ENCODE measurements at regions not wholly inside any gene's neighbourhood (a gene's known extent, or its start where the extent isn't known, plus 50 kb on each side); places are given as distances from the start of the nearest gene placed in this dataset.

DNA sequence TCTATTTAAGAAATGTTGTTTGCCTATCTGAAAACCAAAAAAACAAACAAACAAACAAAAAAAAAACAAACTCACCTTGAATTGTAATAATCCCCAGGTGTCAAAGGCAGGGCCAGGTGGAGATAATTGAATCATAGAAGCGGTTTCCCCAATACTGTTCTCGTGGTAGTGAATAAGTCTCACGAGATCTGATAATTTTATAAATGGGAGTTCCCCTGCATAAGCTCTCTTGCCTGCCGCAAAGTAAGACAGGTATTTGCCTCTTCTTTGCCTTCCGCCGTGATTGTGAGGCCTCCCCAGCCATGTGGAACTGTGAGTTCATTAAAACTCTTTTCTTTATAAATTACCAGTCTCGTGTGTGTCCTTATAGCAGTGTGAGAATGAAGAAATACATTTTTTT is 1180.7 kb upstream of the CRIM1 start:
- H3K4me3 ChIP-seq = no peak overlapping the region
- no peaks in the 10 kb centered on the region for H3F3A ChIP-seq (ENCODE audit: insufficient read depth, low read depth)
- intact Hi-C loops (cut with micrococcal nuclease; ENCODE audit: unreplicated experiment) = no loop called here
- no peaks in the 10 kb centered on the region for H4K20me1 ChIP-seq (ENCODE audit: insufficient read depth)
- no peak for DNase-seq
- H2AFZ ChIP-seq = no peak overlapping the region
- no peaks in the 10 kb centered on the region for H3K9me2 ChIP-seq (ENCODE audit: insufficient read depth)
- no peaks in the 10 kb centered on the region for H3K4me1 ChIP-seq (replicated peaks; ENCODE audit: insufficient read depth)
- no peaks in the 10 kb centered on the region for H3K27me3 ChIP-seq (ENCODE audit: insufficient read depth, low read depth)
- ChIA-PET POLR2A (ENCODE audit: unreplicated experiment) (no interaction called here), CTCF (no interaction called here)
- no peak overlapping the region for H3K4me2 ChIP-seq
- no peaks in the 10 kb centered on the region for H3K79me2 ChIP-seq (ENCODE audit: low read depth)
- no peak overlapping the region for H3K27ac ChIP-seq
- BruUV-seq (replicated peaks) = no TSS peak
- H3K36me3 ChIP-seq (ENCODE audit: low read depth) = no peaks in the 10 kb centered on the region
- no peak for TF ChIP-seq EZH2 (IDR thresholded peaks at IDR 0.05; ENCODE audit: low read depth)
- TF ChIP-seq, protein P1, sequence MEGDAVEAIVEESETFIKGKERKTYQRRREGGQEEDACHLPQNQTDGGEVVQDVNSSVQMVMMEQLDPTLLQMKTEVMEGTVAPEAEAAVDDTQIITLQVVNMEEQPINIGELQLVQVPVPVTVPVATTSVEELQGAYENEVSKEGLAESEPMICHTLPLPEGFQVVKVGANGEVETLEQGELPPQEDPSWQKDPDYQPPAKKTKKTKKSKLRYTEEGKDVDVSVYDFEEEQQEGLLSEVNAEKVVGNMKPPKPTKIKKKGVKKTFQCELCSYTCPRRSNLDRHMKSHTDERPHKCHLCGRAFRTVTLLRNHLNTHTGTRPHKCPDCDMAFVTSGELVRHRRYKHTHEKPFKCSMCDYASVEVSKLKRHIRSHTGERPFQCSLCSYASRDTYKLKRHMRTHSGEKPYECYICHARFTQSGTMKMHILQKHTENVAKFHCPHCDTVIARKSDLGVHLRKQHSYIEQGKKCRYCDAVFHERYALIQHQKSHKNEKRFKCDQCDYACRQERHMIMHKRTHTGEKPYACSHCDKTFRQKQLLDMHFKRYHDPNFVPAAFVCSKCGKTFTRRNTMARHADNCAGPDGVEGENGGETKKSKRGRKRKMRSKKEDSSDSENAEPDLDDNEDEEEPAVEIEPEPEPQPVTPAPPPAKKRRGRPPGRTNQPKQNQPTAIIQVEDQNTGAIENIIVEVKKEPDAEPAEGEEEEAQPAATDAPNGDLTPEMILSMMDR (conservative IDR thresholded peaks at IDR 0.05) = no peak
- no peaks in the 10 kb centered on the region for H3K9me3 ChIP-seq (ENCODE audit: insufficient read depth, low read depth)

DNA sequence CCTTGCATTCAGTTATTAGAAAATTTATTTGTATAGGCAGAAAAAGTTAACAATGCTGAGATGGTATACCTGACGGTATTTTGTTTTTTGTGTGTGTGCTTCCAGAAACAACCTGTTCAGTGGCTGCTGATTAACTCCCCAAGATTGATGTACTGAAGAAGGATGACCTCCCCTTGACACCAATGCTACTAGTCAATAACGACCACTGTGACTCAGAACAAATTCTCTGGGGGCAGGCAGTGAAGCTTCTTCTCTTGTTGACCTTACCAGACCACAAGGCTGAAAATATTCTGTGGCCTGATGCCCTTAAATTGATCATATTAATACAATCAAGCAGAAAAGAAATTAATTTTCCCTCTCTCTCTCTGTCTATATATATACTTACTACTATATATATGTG is 1182.9 kb upstream of the CRIM1 start:
- H3K36me3 ChIP-seq (ENCODE audit: low read depth) = no peaks in the 10 kb centered on the region
- H3K4me3 ChIP-seq = no peak overlapping the region
- no peaks in the 10 kb centered on the region for H3K9me3 ChIP-seq (ENCODE audit: insufficient read depth, low read depth)
- TF ChIP-seq EZH2 (IDR thresholded peaks at IDR 0.05; ENCODE audit: low read depth) = no peak
- DNase-seq = no peak
- no peaks in the 10 kb centered on the region for H4K20me1 ChIP-seq (ENCODE audit: insufficient read depth)
- no peaks in the 10 kb centered on the region for H3K9me2 ChIP-seq (ENCODE audit: insufficient read depth)
- H3F3A ChIP-seq (ENCODE audit: insufficient read depth, low read depth) = no peaks in the 10 kb centered on the region
- H2AFZ ChIP-seq = no peak overlapping the region
- no TSS peak for BruUV-seq (replicated peaks)
- H3K79me2 ChIP-seq (ENCODE audit: low read depth) = no peaks in the 10 kb centered on the region
- intact Hi-C loops (cut with micrococcal nuclease; ENCODE audit: unreplicated experiment) = no loop called here
- H3K27ac ChIP-seq = no peak overlapping the region
- no peak overlapping the region for H3K4me2 ChIP-seq
- no peaks in the 10 kb centered on the region for H3K4me1 ChIP-seq (replicated peaks; ENCODE audit: insufficient read depth)
- ChIA-PET POLR2A (ENCODE audit: unreplicated experiment) (no interaction called here), CTCF (no interaction called here)
- H3K27me3 ChIP-seq (ENCODE audit: insufficient read depth, low read depth) = no peaks in the 10 kb centered on the region

DNA sequence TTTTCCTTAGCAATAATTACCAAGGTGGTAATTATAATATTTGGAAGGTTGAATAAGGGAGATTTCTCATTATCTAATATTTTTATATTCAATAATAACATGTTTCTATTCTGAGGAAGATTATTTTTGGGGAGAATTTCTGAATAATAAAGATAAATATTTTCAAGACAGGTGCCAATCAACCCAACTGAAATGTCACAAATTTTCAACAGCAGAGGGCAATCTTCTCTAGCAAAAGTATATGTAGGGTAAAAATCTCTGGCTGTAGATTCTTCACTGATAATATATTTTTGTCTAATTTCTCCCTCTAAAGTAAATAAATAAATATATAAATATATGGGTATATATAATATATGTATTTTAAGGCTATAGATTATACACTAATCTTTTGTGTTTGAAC is 1187.2 kb upstream of the CRIM1 start:
- Histone ChIP-seq H2AFZ (no peak overlapping the region), H3K79me2 (ENCODE audit: low read depth) (no peaks in the 10 kb centered on the region), H4K20me1 (ENCODE audit: insufficient read depth) (no peaks in the 10 kb centered on the region), H3K4me2 (no peak overlapping the region), H3K36me3 (ENCODE audit: low read depth) (no peaks in the 10 kb centered on the region), H3K9me3 (ENCODE audit: insufficient read depth, low read depth) (no peaks in the 10 kb centered on the region), H3K9me2 (ENCODE audit: insufficient read depth) (no peaks in the 10 kb centered on the region), H3K4me1 (replicated peaks; ENCODE audit: insufficient read depth) (no peaks in the 10 kb centered on the region), H3F3A (ENCODE audit: insufficient read depth, low read depth) (no peaks in the 10 kb centered on the region), H3K4me3 (no peak overlapping the region), H3K27me3 (ENCODE audit: insufficient read depth, low read depth) (no peaks in the 10 kb centered on the region), H3K27ac (no peak overlapping the region)
- intact Hi-C loops (cut with micrococcal nuclease; ENCODE audit: unreplicated experiment) = no loop called here
- CTCF ChIA-PET = no interaction called here
- no peak for DNase-seq
- POLR2A ChIA-PET (ENCODE audit: unreplicated experiment) = no interaction called here
- BruUV-seq (replicated peaks) = no TSS peak
- TF ChIP-seq, protein P1 (conservative IDR thresholded peaks at IDR 0.05) = peak; percentile 28; the same call in 1 of the 2 replicates
- no peak for TF ChIP-seq EZH2 (IDR thresholded peaks at IDR 0.05; ENCODE audit: low read depth)

DNA sequence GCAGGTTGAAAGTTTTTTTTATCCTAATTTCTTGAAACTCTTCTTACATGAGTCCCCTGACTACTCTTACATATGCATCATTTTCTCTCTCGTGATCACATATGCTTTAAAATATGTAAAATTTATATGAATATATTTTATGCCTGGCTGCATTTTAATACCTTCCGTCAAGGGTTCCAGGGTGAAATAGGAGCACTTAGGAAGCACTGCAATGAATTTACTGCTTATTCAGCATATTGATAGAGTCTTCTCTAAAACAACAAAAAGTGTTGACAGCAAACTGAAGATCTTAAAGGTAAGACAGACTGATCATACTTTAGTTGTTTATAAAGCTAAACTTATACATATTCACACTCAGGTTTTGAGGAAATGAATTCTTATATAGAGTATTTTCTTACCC is 1191.6 kb upstream of the CRIM1 start:
- no peak overlapping the region for H3K27ac ChIP-seq
- intact Hi-C loops (cut with micrococcal nuclease; ENCODE audit: unreplicated experiment) = no loop called here
- no peak overlapping the region for H2AFZ ChIP-seq
- no peaks in the 10 kb centered on the region for H4K20me1 ChIP-seq (ENCODE audit: insufficient read depth)
- ChIA-PET CTCF (no interaction called here), POLR2A (ENCODE audit: unreplicated experiment) (no interaction called here)
- no peaks in the 10 kb centered on the region for H3K9me2 ChIP-seq (ENCODE audit: insufficient read depth)
- H3K4me3 ChIP-seq = no peak overlapping the region
- H3K27me3 ChIP-seq (ENCODE audit: insufficient read depth, low read depth) = no peaks in the 10 kb centered on the region
- no TSS peak for BruUV-seq (replicated peaks)
- no peaks in the 10 kb centered on the region for H3F3A ChIP-seq (ENCODE audit: insufficient read depth, low read depth)
- H3K36me3 ChIP-seq (ENCODE audit: low read depth) = no peaks in the 10 kb centered on the region
- H3K4me2 ChIP-seq = no peak overlapping the region
- H3K79me2 ChIP-seq (ENCODE audit: low read depth) = no peaks in the 10 kb centered on the region
- no peaks in the 10 kb centered on the region for H3K9me3 ChIP-seq (ENCODE audit: insufficient read depth, low read depth)
- DNase-seq = no peak
- no peak for TF ChIP-seq EZH2 (IDR thresholded peaks at IDR 0.05; ENCODE audit: low read depth)
- TF ChIP-seq, protein P1 (conservative IDR thresholded peaks at IDR 0.05) = no peak
- H3K4me1 ChIP-seq (replicated peaks; ENCODE audit: insufficient read depth) = no peaks in the 10 kb centered on the region

Measured in PC-9 (cell line).